ENCODE measurements at regions not wholly inside any gene's neighbourhood (a gene's known extent, or its start where the extent isn't known, plus 50 kb on each side); places are given as distances from the start of the nearest gene placed in this dataset.
"Not testable (repeated sequence)": the region's sequence is repeated elsewhere in the genome, so short reads cannot be mapped to it uniquely, and the experiment has no call there.

GRCh38 chr10:8412541-8412940, 358.1 kb downstream of the GATA3 start:
- Mint-ChIP-seq H3K27me3 (peaks cover 70% of the 10 kb centered on the region), H3K36me3 (ENCODE audit: insufficient read depth) (no peaks in the 10 kb centered on the region), H3K9me3 (ENCODE audit: low read depth) (no peaks in the 10 kb centered on the region), H3K27ac (no peak overlapping the region), H3K4me1 (ENCODE audit: low read depth) (peaks cover 17% of the 10 kb centered on the region), H3K4me3 (ENCODE audit: low read depth) (no peak overlapping the region)
- TF ChIP-seq, protein P1, sequence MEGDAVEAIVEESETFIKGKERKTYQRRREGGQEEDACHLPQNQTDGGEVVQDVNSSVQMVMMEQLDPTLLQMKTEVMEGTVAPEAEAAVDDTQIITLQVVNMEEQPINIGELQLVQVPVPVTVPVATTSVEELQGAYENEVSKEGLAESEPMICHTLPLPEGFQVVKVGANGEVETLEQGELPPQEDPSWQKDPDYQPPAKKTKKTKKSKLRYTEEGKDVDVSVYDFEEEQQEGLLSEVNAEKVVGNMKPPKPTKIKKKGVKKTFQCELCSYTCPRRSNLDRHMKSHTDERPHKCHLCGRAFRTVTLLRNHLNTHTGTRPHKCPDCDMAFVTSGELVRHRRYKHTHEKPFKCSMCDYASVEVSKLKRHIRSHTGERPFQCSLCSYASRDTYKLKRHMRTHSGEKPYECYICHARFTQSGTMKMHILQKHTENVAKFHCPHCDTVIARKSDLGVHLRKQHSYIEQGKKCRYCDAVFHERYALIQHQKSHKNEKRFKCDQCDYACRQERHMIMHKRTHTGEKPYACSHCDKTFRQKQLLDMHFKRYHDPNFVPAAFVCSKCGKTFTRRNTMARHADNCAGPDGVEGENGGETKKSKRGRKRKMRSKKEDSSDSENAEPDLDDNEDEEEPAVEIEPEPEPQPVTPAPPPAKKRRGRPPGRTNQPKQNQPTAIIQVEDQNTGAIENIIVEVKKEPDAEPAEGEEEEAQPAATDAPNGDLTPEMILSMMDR (IDR thresholded peaks at IDR 0.05; ENCODE audit: unreplicated experiment): no peak
- no peak for DNase-seq (ENCODE audit: low spot score, unreplicated experiment)

GRCh38 chr10:8415029-8415428, 360.5 kb downstream of the GATA3 start:
- Mint-ChIP-seq H3K4me1 (ENCODE audit: low read depth) (peaks cover 12% of the 10 kb centered on the region), H3K27me3 (peaks cover 78% of the 10 kb centered on the region)
- not testable (repeated sequence) for H3K36me3 Mint-ChIP-seq (ENCODE audit: insufficient read depth); H3K4me3 Mint-ChIP-seq (ENCODE audit: low read depth); H3K27ac Mint-ChIP-seq; H3K9me3 Mint-ChIP-seq (ENCODE audit: low read depth); DNase-seq (ENCODE audit: low spot score, unreplicated experiment)

DNA sequence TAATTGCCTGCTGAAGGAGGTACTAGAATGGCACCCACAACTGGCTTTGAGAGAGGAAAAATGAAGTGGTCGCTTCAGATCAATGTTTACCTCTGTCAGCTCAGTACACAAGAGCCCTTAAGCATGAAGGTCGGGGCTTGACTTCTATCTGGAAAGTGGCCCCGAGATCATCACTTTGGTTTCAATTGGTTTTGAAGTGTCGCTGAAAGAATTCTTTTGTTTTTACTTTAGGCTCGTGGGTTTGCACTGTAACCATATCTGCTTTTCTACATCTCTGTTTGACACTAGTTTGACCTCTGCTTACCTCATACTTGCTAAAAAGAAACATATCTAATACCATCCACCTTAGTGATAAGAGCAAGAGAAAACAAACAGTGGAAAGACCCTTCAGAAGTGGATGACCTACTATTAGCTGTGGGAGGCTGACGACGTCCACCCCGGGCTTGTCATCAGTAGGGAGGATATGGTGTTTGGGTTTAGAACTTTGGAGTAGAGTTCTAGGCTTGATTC, 361.8 kb downstream of the GATA3 start:
- Mint-ChIP-seq H3K27me3 (peaks cover 77% of the 10 kb centered on the region), H3K4me3 (ENCODE audit: low read depth) (no peak overlapping the region), H3K9me3 (ENCODE audit: low read depth) (no peaks in the 10 kb centered on the region), H3K36me3 (ENCODE audit: insufficient read depth) (no peaks in the 10 kb centered on the region), H3K27ac (no peak overlapping the region), H3K4me1 (ENCODE audit: low read depth) (peaks cover 12% of the 10 kb centered on the region)
- TF ChIP-seq, protein P1 (IDR thresholded peaks at IDR 0.05; ENCODE audit: unreplicated experiment): no peak
- no peak for DNase-seq (ENCODE audit: low spot score, unreplicated experiment)

GRCh38 chr10:8416760-8417159, 362.3 kb downstream of the GATA3 start:
- H3K9me3 Mint-ChIP-seq (ENCODE audit: low read depth): no peaks in the 10 kb centered on the region
- H3K27ac Mint-ChIP-seq: no peak overlapping the region
- peaks cover 12% of the 10 kb centered on the region for H3K4me1 Mint-ChIP-seq (ENCODE audit: low read depth)

GRCh38 chr10:8417631-8418030, 363.1 kb downstream of the GATA3 start:
- Mint-ChIP-seq H3K4me3 (ENCODE audit: low read depth) (no peak overlapping the region), H3K36me3 (ENCODE audit: insufficient read depth) (no peaks in the 10 kb centered on the region), H3K9me3 (ENCODE audit: low read depth) (no peaks in the 10 kb centered on the region), H3K27me3 (peaks cover 68% of the 10 kb centered on the region), H3K4me1 (ENCODE audit: low read depth) (peaks cover 12% of the 10 kb centered on the region), H3K27ac (no peak overlapping the region)
- TF ChIP-seq, protein P1 (IDR thresholded peaks at IDR 0.05; ENCODE audit: unreplicated experiment): no peak
- no peak for DNase-seq (ENCODE audit: low spot score, unreplicated experiment)

More at GRCh38 chr10:8416760-8417159, 362.3 kb downstream of the GATA3 start:
- no peak overlapping the region for H3K4me3 Mint-ChIP-seq (ENCODE audit: low read depth)
- H3K27me3 Mint-ChIP-seq: peaks cover 77% of the 10 kb centered on the region
- DNase-seq (ENCODE audit: low spot score, unreplicated experiment): no peak
- H3K36me3 Mint-ChIP-seq (ENCODE audit: insufficient read depth): no peaks in the 10 kb centered on the region
- TF ChIP-seq, protein P1 (IDR thresholded peaks at IDR 0.05; ENCODE audit: unreplicated experiment): no peak

DNA sequence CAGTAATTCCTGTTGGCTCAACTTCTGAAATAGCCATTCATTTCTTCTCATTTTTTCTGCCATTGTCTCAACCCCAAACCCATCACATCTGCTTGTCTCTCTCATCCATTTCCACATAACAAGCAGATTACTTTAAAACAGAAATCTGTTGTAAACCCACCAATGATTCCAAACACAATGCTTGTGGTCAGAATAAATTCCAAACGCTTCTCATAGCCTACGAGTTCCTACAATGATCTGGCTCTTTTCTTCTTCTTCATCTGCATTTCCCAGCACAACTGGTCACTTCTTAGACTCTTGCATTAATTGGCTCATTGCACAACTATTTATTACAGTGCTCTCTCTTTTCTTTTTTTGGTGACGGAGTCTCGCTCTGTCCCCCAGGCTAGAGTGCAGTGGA, 364.1 kb downstream of the GATA3 start:
- TF ChIP-seq, protein P1 (IDR thresholded peaks at IDR 0.05; ENCODE audit: unreplicated experiment): no peak
- no peak for DNase-seq (ENCODE audit: low spot score, unreplicated experiment)
- Mint-ChIP-seq H3K27ac (no peak overlapping the region), H3K27me3 (peaks cover 69% of the 10 kb centered on the region), H3K36me3 (ENCODE audit: insufficient read depth) (no peaks in the 10 kb centered on the region), H3K4me1 (ENCODE audit: low read depth) (peaks cover 12% of the 10 kb centered on the region), H3K4me3 (ENCODE audit: low read depth) (no peak overlapping the region), H3K9me3 (ENCODE audit: low read depth) (no peaks in the 10 kb centered on the region)

Data from progenitor cell of endocrine pancreas (in vitro differentiated cells).